H9 (cell line): ENCODE measurements at regions not wholly inside any gene's neighbourhood (a gene's known extent, or its start where the extent isn't known, plus 50 kb on each side); places are given as distances from the start of the nearest gene placed in this dataset.

Experiments used
- DNase-seq: peaks from one replicate; pipeline ENCODE4 v3.0.0-alpha.2; 2017
- H2AFZ ChIP-seq: one replicate; pipeline ENCODE4 v1.6.1; 2013; ENCODE audit warnings: mild to moderate bottlenecking, low read length, control low read depth, moderate library complexity
- H2AK5ac ChIP-seq: 2 replicates; pipeline ENCODE4 v1.6.1; 2013; ENCODE audit warnings: low read length, control low read depth, mixed read lengths; ENCODE audit not compliant: insufficient read length
- H2BK120ac ChIP-seq: one replicate; pipeline ENCODE4 v1.6.1; 2013; ENCODE audit warnings: low read depth, mild to moderate bottlenecking, low read length, control low read depth, inconsistent platforms; ENCODE audit not compliant: poor library complexity, severe bottlenecking
- H2BK12ac ChIP-seq: 2 replicates; pipeline ENCODE4 v1.6.1; 2013; ENCODE audit warnings: low read length, control low read depth, mixed read lengths, low read depth; ENCODE audit not compliant: insufficient read length
- H2BK15ac ChIP-seq: 2 replicates; pipeline ENCODE4 v1.6.1; 2013; ENCODE audit warnings: low read depth, low read length, control low read depth
- H2BK20ac ChIP-seq: one replicate; pipeline ENCODE4 v1.6.1; 2013; ENCODE audit warnings: low read depth, mild to moderate bottlenecking, low read length, control low read depth, inconsistent platforms; ENCODE audit not compliant: poor library complexity, severe bottlenecking
- H2BK5ac ChIP-seq: 2 replicates; pipeline ENCODE4 v1.6.1; 2013; ENCODE audit warnings: low read length, control low read depth, mixed read lengths; ENCODE audit not compliant: insufficient read length
- H3K14ac ChIP-seq: 2 replicates; pipeline ENCODE4 v1.6.1; 2013; ENCODE audit warnings: low read length, control low read depth; ENCODE audit not compliant: insufficient read depth
- H3K18ac ChIP-seq: 2 replicates; pipeline ENCODE4 v1.6.1; 2013; ENCODE audit warnings: low read depth, mild to moderate bottlenecking, mixed read lengths, low read length, control low read depth; ENCODE audit not compliant: insufficient read length
- H3K23ac ChIP-seq: 2 replicates; pipeline ENCODE4 v1.6.1; 2013; ENCODE audit warnings: low read length, control low read depth, mixed read lengths, low read depth; ENCODE audit not compliant: insufficient read length
- H3K23me2 ChIP-seq: 2 replicates; pipeline ENCODE4 v1.6.1; 2013; ENCODE audit warnings: low read depth, mild to moderate bottlenecking, mixed read lengths, low read length, control low read depth; ENCODE audit not compliant: insufficient read length, poor library complexity, severe bottlenecking
- H3K27ac ChIP-seq: 2 replicates; pipeline ENCODE4 v1.5.1; 2013; ENCODE audit warnings: low read length, control low read depth, mixed read lengths, low read depth; ENCODE audit not compliant: insufficient read length
- H3K27me3 ChIP-seq: 2 replicates; pipeline ENCODE4 v1.6.1; 2013; ENCODE audit warnings: low read length, control low read depth, inconsistent platforms; ENCODE audit not compliant: insufficient read depth
- H3K4ac ChIP-seq: 2 replicates; pipeline ENCODE4 v1.6.1; 2013; ENCODE audit warnings: low read depth, mild to moderate bottlenecking, control low read depth, inconsistent platforms, low read length, moderate library complexity
- H3K4me1 ChIP-seq: 2 replicates; pipeline ENCODE4 v1.6.1; 2013; ENCODE audit warnings: low read length, control low read depth, inconsistent platforms; ENCODE audit not compliant: insufficient read depth
- H3K4me2 ChIP-seq: 2 replicates; pipeline ENCODE4 v1.6.1; 2013; ENCODE audit warnings: low read length, control low read depth, mixed read lengths; ENCODE audit not compliant: insufficient read length, insufficient read depth
- H3K56ac ChIP-seq: 2 replicates; pipeline ENCODE4 v1.6.1; 2013; ENCODE audit warnings: low read depth, mild to moderate bottlenecking, mixed read lengths, low read length, control low read depth; ENCODE audit not compliant: insufficient read length
- H3K79me1 ChIP-seq: 2 replicates; pipeline ENCODE4 v1.6.1; 2013; ENCODE audit warnings: low read depth, mild to moderate bottlenecking, moderate library complexity, low read length, control low read depth, inconsistent platforms; ENCODE audit not compliant: insufficient read depth, poor library complexity, severe bottlenecking
- H3K79me2 ChIP-seq: 2 replicates; pipeline ENCODE4 v1.6.1; 2013; ENCODE audit warnings: low read length, control low read depth, inconsistent platforms; ENCODE audit not compliant: insufficient read depth
- H3K9ac ChIP-seq: 2 replicates; pipeline ENCODE4 v1.6.1; 2013; ENCODE audit warnings: low read length, control low read depth, mixed read lengths; ENCODE audit not compliant: insufficient read length; ENCODE audit errors: extremely low read depth
- H3K9me3 ChIP-seq: one replicate; pipeline ENCODE4 v1.6.1; 2013; ENCODE audit warnings: low read depth, low read length, inconsistent platforms; ENCODE audit not compliant: control insufficient read depth
- H3T11ph ChIP-seq: one replicate; pipeline ENCODE4 v1.6.1; 2013; ENCODE audit warnings: mild to moderate bottlenecking, low read length, control low read depth, inconsistent platforms
- H4K20me1 ChIP-seq: one replicate; pipeline ENCODE4 v1.6.1; 2013; ENCODE audit not compliant: control insufficient read depth, insufficient read length, insufficient read depth
- H4K5ac ChIP-seq: 2 replicates; pipeline ENCODE4 v1.6.1; 2013; ENCODE audit warnings: low read depth, mild to moderate bottlenecking, mixed read lengths, low read length, control low read depth; ENCODE audit not compliant: insufficient read length
- H4K8ac ChIP-seq: replicated peaks from 2 replicates; pipeline ENCODE4 v1.6.1; 2013; ENCODE audit warnings: low read length, control low read depth, mixed read lengths, low read depth; ENCODE audit not compliant: insufficient read length
- H4K91ac ChIP-seq: 2 replicates; pipeline ENCODE4 v1.6.1; 2013; ENCODE audit warnings: low read depth, mild to moderate bottlenecking, moderate library complexity, mixed read lengths, low read length, control low read depth; ENCODE audit not compliant: insufficient read length
- H3K27ac Mint-ChIP-seq, 3 experiments: 2 replicates in 2 of 3; 3 replicates in 1 of 3; pipeline ENCODE4 v1.8.0; 2020 to 2021; ENCODE audit warnings: mixed read lengths in 3 of 3, mild to moderate bottlenecking in 1 of 3, moderate library complexity in 1 of 3
- H3K27me3 Mint-ChIP-seq: 2 replicates; pipeline ENCODE4 v1.8.0; 2021; ENCODE audit warnings: low read depth, mild to moderate bottlenecking, moderate library complexity, mixed read lengths
- H3K36me3 Mint-ChIP-seq, 3 experiments: 2 replicates in 2 of 3; 3 replicates in 1 of 3; pipeline ENCODE4 v1.8.0; 2020 to 2021; ENCODE audit warnings: low read depth in 3 of 3, mixed read lengths in 3 of 3; ENCODE audit not compliant: insufficient read depth in 1 of 3
- H3K4me1 Mint-ChIP-seq, 2 experiments: 2 replicates each; pipeline ENCODE4 v1.8.0; 2020; ENCODE audit warnings: mixed read lengths in 2 of 2
- H3K4me3 Mint-ChIP-seq, 2 experiments: 2 replicates in 1 of 2; 3 replicates in 1 of 2; pipeline ENCODE4 v1.8.0; 2020 to 2021; ENCODE audit warnings: mild to moderate bottlenecking in 2 of 2, mixed read lengths in 2 of 2, moderate library complexity in 1 of 2
- H3K9me3 Mint-ChIP-seq, 2 experiments: 2 replicates in 1 of 2; 3 replicates in 1 of 2; pipeline ENCODE4 v1.8.0; 2020; ENCODE audit warnings: mild to moderate bottlenecking in 2 of 2, mixed read lengths in 2 of 2, moderate library complexity in 1 of 2
- CTCF ChIP-seq: fragments of 200-600 bp; sonication (generic); conservative IDR thresholded peaks from 3 replicates; pipeline ENCODE4 v1.8.0; 2021; ENCODE audit warnings: antibody characterized with exemption, mild to moderate bottlenecking
- WGBS: extraction: QIAGEN DNeasy Blood & Tissue Kit; methylation state at CpG from one replicate; pipeline ENCODE4 v1.1.7; 2013; ENCODE audit warnings: missing lambda C conversion rate, low lambda C conversion rate, mixed read lengths; ENCODE audit not compliant: insufficient read length; ENCODE audit errors: extremely low coverage; 5-methylcytosine and 5-hydroxymethylcytosine counted together

DNA sequence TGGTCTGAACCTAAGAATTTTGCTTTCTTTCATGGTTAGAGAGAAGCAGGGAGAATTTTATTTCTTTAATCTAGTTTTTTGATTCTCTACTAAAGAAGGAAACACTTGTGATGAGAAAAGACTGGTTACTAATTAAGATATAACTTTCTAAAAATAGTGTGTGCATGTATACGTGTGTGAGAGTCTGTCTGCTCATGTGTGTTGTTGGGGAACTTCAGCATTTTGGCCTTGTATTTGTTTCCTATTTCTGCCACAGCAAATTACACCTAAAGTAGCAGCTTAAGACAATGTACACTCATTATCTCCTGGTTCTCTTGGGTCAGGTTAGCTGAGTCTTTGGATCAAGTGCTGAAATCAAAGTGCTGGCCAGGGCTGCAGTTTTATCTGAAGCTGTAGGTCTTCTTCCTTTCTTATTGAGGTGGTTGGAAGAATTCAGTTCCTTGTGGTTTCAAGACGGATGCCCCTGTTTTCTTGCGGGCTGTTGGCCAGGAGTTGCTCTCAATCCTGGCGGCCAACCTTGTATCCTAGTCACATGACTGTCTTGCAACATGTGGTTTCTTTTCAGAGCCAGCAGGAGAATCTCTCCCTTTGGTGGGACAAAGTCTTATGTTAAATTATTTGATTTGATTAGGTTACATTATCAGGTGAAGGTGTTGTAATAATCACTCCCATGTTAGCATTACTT is 188.4 kb upstream of the CLNK start:
- Mint-ChIP-seq H3K27me3 (no peaks in the 10 kb centered on the region), H3K27ac (peak overlapping the region in 1 of 3 experiments; percentile 49; a peak in 2 of 7 replicates), H3K9me3 (peaks cover 2% of the 10 kb centered on the region in 2 experiments; a peak in 2 of 5 replicates), H3K36me3 (no peaks in the 10 kb centered on the region; a peak in 1 of 7 replicates), H3K4me1 (peaks cover 0 to 8% of the 10 kb centered on the region in 2 experiments; a peak in 2 of 4 replicates), H3K4me3 (no peak overlapping the region)
- H3K79me2 ChIP-seq = no peaks in the 10 kb centered on the region
- H3K27ac ChIP-seq = no peak overlapping the region
- H3K18ac ChIP-seq = no peak overlapping the region
- H2BK20ac ChIP-seq = no peak overlapping the region
- no peak overlapping the region for H3T11ph ChIP-seq
- H3K23me2 ChIP-seq = no peaks in the 10 kb centered on the region
- H3K27me3 ChIP-seq = no peaks in the 10 kb centered on the region
- H3K4me2 ChIP-seq = no peak overlapping the region
- H3K56ac ChIP-seq = no peak overlapping the region
- no peak overlapping the region for H3K4ac ChIP-seq
- no peaks in the 10 kb centered on the region for H4K20me1 ChIP-seq
- H3K23ac ChIP-seq = no peak overlapping the region
- no peak overlapping the region for H2BK12ac ChIP-seq
- no peak overlapping the region for H4K5ac ChIP-seq
- no peak overlapping the region for H4K8ac ChIP-seq
- no peak for TF ChIP-seq CTCF
- no peak overlapping the region for H2BK15ac ChIP-seq
- H3K9me3 ChIP-seq = no peaks in the 10 kb centered on the region
- H3K4me1 ChIP-seq = peaks cover 5% of the 10 kb centered on the region; the same call in 1 of the 2 replicates
- no peak for DNase-seq
- no peak overlapping the region for H3K9ac ChIP-seq
- H4K91ac ChIP-seq = no peak overlapping the region
- H3K79me1 ChIP-seq = no peaks in the 10 kb centered on the region
- no peak overlapping the region for H2AFZ ChIP-seq
- no peak overlapping the region for H2AK5ac ChIP-seq
- H3K14ac ChIP-seq = no peak overlapping the region
- no peak overlapping the region for H2BK5ac ChIP-seq
- no peak overlapping the region for H2BK120ac ChIP-seq
- WGBS = no CpG with 5 or more reads among the region's 4 CpGs
